Common myeloid progenitor, CD34-positive (primary cell): ENCODE measurements at regions not wholly inside any gene's neighbourhood (a gene's known extent, or its start where the extent isn't known, plus 50 kb on each side); places are given as distances from the start of the nearest gene placed in this dataset.
"Not testable (repeated sequence)": the region's sequence is repeated elsewhere in the genome, so short reads cannot be mapped to it uniquely, and the experiment has no call there.

Experiments
- CTCF ChIA-PET: fragments of 350-600 bp; sonication (Branson Sonifier 250); formaldehyde crosslinking; loops from one replicate; lab custom pipeline; 2021; ENCODE audit warnings: antibody characterized with exemption; lab: Charles Lee
- POLR2A ChIA-PET: fragments of 350-600 bp; sonication (Branson Sonifier 250); formaldehyde crosslinking; loops from one replicate; lab custom pipeline; 2021; ENCODE audit warnings: antibody characterized with exemption; lab: Charles Lee
- DNase-seq, 3 donors: peaks; one replicate each; pipeline versions ENCODE4 v3.0.0 to v3.0.0-alpha.2; 2013
- H3K27ac ChIP-seq, 2 experiments: 1 replicate in 1 of 2; 2 replicates in 1 of 2; pipeline ENCODE4 v1.7.0; 2013; ENCODE audit warnings: inconsistent platforms in 2 of 2, low read length in 2 of 2, mild to moderate bottlenecking in 2 of 2, low read depth in 1 of 2, moderate library complexity in 1 of 2; ENCODE audit not compliant: severe bottlenecking in 2 of 2, insufficient read depth in 1 of 2, poor library complexity in 1 of 2
- H3K27me3 ChIP-seq, 5 experiments: replicated peaks in 2 of 5; 1 replicate in 3 of 5; 2 replicates in 2 of 5; pipeline versions ENCODE4 v1.6.1 to v1.7.0; 2013; ENCODE audit warnings: low read length in 4 of 5, mild to moderate bottlenecking in 2 of 5, moderate library complexity in 2 of 5, inconsistent platforms in 1 of 5; ENCODE audit not compliant: insufficient read depth in 5 of 5, control insufficient read depth in 4 of 5
- H3K36me3 ChIP-seq, 4 experiments: 1 replicate in 2 of 4; 2 replicates in 2 of 4; pipeline versions ENCODE4 v1.6.1 to v1.7.0; 2013; ENCODE audit warnings: low read length in 3 of 4, control low read depth in 1 of 4, mild to moderate bottlenecking in 1 of 4; ENCODE audit not compliant: control insufficient read depth in 4 of 4, insufficient read depth in 4 of 4
- H3K4me1 ChIP-seq, 4 experiments: 1 replicate in 3 of 4; 2 replicates in 1 of 4; pipeline versions ENCODE4 v1.6.1 to v1.7.1; 2013; ENCODE audit warnings: low read length in 3 of 4, mild to moderate bottlenecking in 3 of 4, control low read depth in 1 of 4, inconsistent platforms in 1 of 4, moderate library complexity in 1 of 4; ENCODE audit not compliant: control insufficient read depth in 4 of 4, insufficient read depth in 4 of 4; ENCODE audit errors: control extremely low read depth in 1 of 4
- H3K4me3 ChIP-seq, 7 experiments: 1 replicate in 4 of 7; 2 replicates in 3 of 7; pipeline versions ENCODE4 v1.5.1 to v1.7.0; 2013; ENCODE audit warnings: mild to moderate bottlenecking in 7 of 7, low read length in 6 of 7, moderate library complexity in 6 of 7, inconsistent platforms in 2 of 7, low read depth in 2 of 7, control low read depth in 1 of 7; ENCODE audit not compliant: insufficient read depth in 4 of 7, control insufficient read depth in 1 of 7; ENCODE audit errors: extremely low read depth in 1 of 7
- H3K9me3 ChIP-seq, 5 experiments: 1 replicate in 4 of 5; 2 replicates in 1 of 5; pipeline versions ENCODE4 v1.6.1 to v1.7.1; 2013; ENCODE audit warnings: low read length in 4 of 5, mild to moderate bottlenecking in 2 of 5, inconsistent platforms in 1 of 5, low read depth in 1 of 5, moderate library complexity in 1 of 5; ENCODE audit not compliant: control insufficient read depth in 4 of 5, insufficient read depth in 2 of 5; ENCODE audit errors: control extremely low read depth in 1 of 5
- WGBS: methylation state at CpG from one replicate; pipeline ENCODE4 v1.1.5; 2013; ENCODE audit not compliant: insufficient coverage; 5-methylcytosine and 5-hydroxymethylcytosine counted together

GRCh38 chr6:10343320-10343719 is 71.6 kb downstream of the TFAP2A start:
- POLR2A ChIA-PET, result no interaction called here
- Histone ChIP-seq H3K27ac (no peak overlapping the region), H3K36me3 (no peaks in the 10 kb centered on the region), H3K27me3 (peaks cover 0 to 6% (median 0%) of the 10 kb centered on the region in 5 experiments), H3K4me1 (no peaks in the 10 kb centered on the region), H3K4me3 (no peak overlapping the region), H3K9me3 (no peaks in the 10 kb centered on the region)
- 50% methylated on average over 1 of the region's 4 CpGs for WGBS
- CTCF ChIA-PET, result no interaction called here
- no peak for DNase-seq

- H3K27me3 ChIP-seq, result peaks cover 0 to 6% (median 0%) of the 10 kb centered on the region in 5 experiments
- 88% methylated on average over 3 of the region's 4 CpGs for WGBS
- H3K36me3 ChIP-seq, result no peaks in the 10 kb centered on the region
- no peaks in the 10 kb centered on the region for H3K4me1 ChIP-seq
- no peak overlapping the region for H3K27ac ChIP-seq
- POLR2A ChIA-PET, result no interaction called here
- no peak overlapping the region for H3K4me3 ChIP-seq
- CTCF ChIA-PET, result no interaction called here
- no peak for DNase-seq
- peaks cover 0 to 4% (median 0%) of the 10 kb centered on the region in 5 experiments for H3K9me3 ChIP-seq
Measured at GRCh38 chr6:10341605-10342004, 73.3 kb downstream of the TFAP2A start.

- DNase-seq, result no peak
- H3K27ac ChIP-seq, result no peak overlapping the region
- H3K4me1 ChIP-seq, result no peaks in the 10 kb centered on the region
- H3K4me3 ChIP-seq, result no peak overlapping the region
- H3K27me3 ChIP-seq, result peaks cover 0 to 6% (median 0%) of the 10 kb centered on the region in 5 experiments
- peaks cover 0 to 4% (median 0%) of the 10 kb centered on the region in 5 experiments for H3K9me3 ChIP-seq
- no peaks in the 10 kb centered on the region for H3K36me3 ChIP-seq
- ChIA-PET POLR2A (no interaction called here), CTCF (no interaction called here)
- WGBS, result 87% methylated on average over 9 of the region's 16 CpGs
Measured at GRCh38 chr6:10338151-10338550, 76.7 kb downstream of the TFAP2A start.

GRCh38 chr6:10337376-10337775 is 77.5 kb downstream of the TFAP2A start:
- 98% methylated on average over 9 of the region's 27 CpGs for WGBS
- H3K4me3 ChIP-seq, CTCF ChIA-PET, H3K36me3 ChIP-seq, DNase-seq, H3K27ac ChIP-seq, H3K9me3 ChIP-seq, H3K4me1 ChIP-seq, H3K27me3 ChIP-seq: not testable (repeated sequence)
- POLR2A ChIA-PET, result interaction anchor here (0.6 kb wide), 1 partner anchor 18 kb away, joined by 3 read pairs; no protein-coding TSS in a partner anchor

GRCh38 chr6:10332111-10332510 is 82.8 kb downstream of the TFAP2A start:
- H3K4me1 ChIP-seq, result no peaks in the 10 kb centered on the region
- H3K4me3 ChIP-seq, result no peak overlapping the region
- no peaks in the 10 kb centered on the region for H3K36me3 ChIP-seq
- H3K27ac ChIP-seq, result no peak overlapping the region
- no peaks in the 10 kb centered on the region for H3K27me3 ChIP-seq
- ChIA-PET CTCF (no interaction called here), POLR2A (no interaction called here)
- 95% methylated on average over 2 of the region's 4 CpGs for WGBS
- DNase-seq, result no peak
- peaks cover 0 to 2% (median 0%) of the 10 kb centered on the region in 5 experiments for H3K9me3 ChIP-seq

- WGBS, result 87% methylated on average over 5 of the region's 8 CpGs
Measured at GRCh38 chr6:10331334-10331968, 83.4 kb downstream of the TFAP2A start.

GRCh38 chr6:10330515-10330914 is 84.4 kb downstream of the TFAP2A start:
- CTCF ChIA-PET, result no interaction called here

More at GRCh38 chr6:10331334-10331968, 83.4 kb downstream of the TFAP2A start:
- no peaks in the 10 kb centered on the region for H3K27me3 ChIP-seq
- no peak for DNase-seq
- no peaks in the 10 kb centered on the region for H3K9me3 ChIP-seq
- ChIA-PET CTCF (no interaction called here), POLR2A (no interaction called here)
- no peaks in the 10 kb centered on the region for H3K36me3 ChIP-seq
- H3K4me1 ChIP-seq, result no peaks in the 10 kb centered on the region
- no peak overlapping the region for H3K4me3 ChIP-seq
- no peak overlapping the region for H3K27ac ChIP-seq

More at GRCh38 chr6:10330515-10330914, 84.4 kb downstream of the TFAP2A start:
- Histone ChIP-seq H3K27me3 (no peaks in the 10 kb centered on the region), H3K36me3 (no peaks in the 10 kb centered on the region), H3K4me3 (no peak overlapping the region), H3K27ac (no peak overlapping the region), H3K9me3 (no peaks in the 10 kb centered on the region), H3K4me1 (no peaks in the 10 kb centered on the region)
- 100% methylated on average over 2 of the region's 2 CpGs for WGBS
- no peak for DNase-seq
- POLR2A ChIA-PET, result no interaction called here
